BE2C (cell line): ENCODE measurements at regions not wholly inside any gene's neighbourhood (a gene's known extent, or its start where the extent isn't known, plus 50 kb on each side); places are given as distances from the start of the nearest gene placed in this dataset.
"Not testable (repeated sequence)": the region's sequence is repeated elsewhere in the genome, so short reads cannot be mapped to it uniquely, and the experiment has no call there.

Source experiments
- DNase-seq: peaks from one replicate; pipeline ENCODE4 v3.0.0-alpha.2; 2020
- H3K27me3 ChIP-seq: fragments of 250-450 bp; sonication (Bioruptor Pico); 2 replicates; pipeline ENCODE4 v1.5.1; 2020; ENCODE audit warnings: mild to moderate bottlenecking
- H3K36me3 ChIP-seq: fragments of 250-450 bp; sonication (Bioruptor Pico); 2 replicates; pipeline ENCODE4 v1.5.1; 2020; ENCODE audit warnings: mild to moderate bottlenecking
- H3K4me1 ChIP-seq: fragments of 250-450 bp; sonication (Bioruptor Pico); 2 replicates; pipeline ENCODE4 v1.5.1; 2020
- H3K4me3 ChIP-seq: 2 replicates; pipeline ENCODE4 v1.5.1; 2011; ENCODE audit warnings: low read depth, low read length
- H3K9me3 ChIP-seq: fragments of 250-450 bp; sonication (Bioruptor Pico); 2 replicates; pipeline ENCODE4 v1.5.1; 2020
- CTCF ChIP-seq: IDR thresholded peaks from 2 replicates; pipeline ENCODE4 v1.5.1; 2012; ENCODE audit warnings: mild to moderate bottlenecking, low read depth, low read length

DNA sequence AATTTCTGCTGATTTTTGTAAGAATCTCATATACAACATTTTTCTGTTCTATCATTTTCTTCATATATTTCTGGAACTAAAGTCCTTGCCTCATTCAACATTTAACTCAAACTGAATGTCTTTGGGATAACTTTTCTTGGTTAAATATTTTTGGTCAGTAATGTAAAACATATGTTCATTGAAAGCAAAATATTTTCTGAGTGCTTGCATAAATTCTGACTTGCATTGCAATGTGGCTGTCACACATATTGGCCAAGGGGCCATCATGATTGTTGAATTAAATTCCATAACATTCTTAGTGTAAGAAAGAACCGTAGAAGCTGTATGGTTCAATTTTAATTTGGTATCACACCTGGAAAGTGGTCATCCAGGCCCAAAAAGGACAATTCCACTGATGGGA lies 369.4 kb downstream of the GALC start:
- TF ChIP-seq CTCF, result no peak
- Histone ChIP-seq H3K36me3 (no peaks in the 10 kb centered on the region), H3K4me3 (no peak overlapping the region), H3K27me3 (no peaks in the 10 kb centered on the region), H3K4me1 (no peaks in the 10 kb centered on the region), H3K9me3 (no peaks in the 10 kb centered on the region)
- DNase-seq, result no peak

GRCh38 chr14:87617079-87617478 lies 375.9 kb downstream of the GALC start:
- DNase-seq, result no peak
- TF ChIP-seq CTCF, result no peak
- no peaks in the 10 kb centered on the region for H3K36me3 ChIP-seq
- no peaks in the 10 kb centered on the region for H3K27me3 ChIP-seq
- no peaks in the 10 kb centered on the region for H3K4me1 ChIP-seq
- H3K9me3 ChIP-seq, result no peaks in the 10 kb centered on the region
- H3K4me3 ChIP-seq, result no peak overlapping the region

- no peaks in the 10 kb centered on the region for H3K9me3 ChIP-seq
- TF ChIP-seq CTCF, result peak; percentile 80
- no peaks in the 10 kb centered on the region for H3K4me1 ChIP-seq
- no peaks in the 10 kb centered on the region for H3K36me3 ChIP-seq
- H3K4me3 ChIP-seq, result no peak overlapping the region
- peak; percentile 57 for DNase-seq
- H3K27me3 ChIP-seq, result no peaks in the 10 kb centered on the region
Observed at GRCh38 chr14:87615822-87616679, 376.9 kb downstream of the GALC start.

DNA sequence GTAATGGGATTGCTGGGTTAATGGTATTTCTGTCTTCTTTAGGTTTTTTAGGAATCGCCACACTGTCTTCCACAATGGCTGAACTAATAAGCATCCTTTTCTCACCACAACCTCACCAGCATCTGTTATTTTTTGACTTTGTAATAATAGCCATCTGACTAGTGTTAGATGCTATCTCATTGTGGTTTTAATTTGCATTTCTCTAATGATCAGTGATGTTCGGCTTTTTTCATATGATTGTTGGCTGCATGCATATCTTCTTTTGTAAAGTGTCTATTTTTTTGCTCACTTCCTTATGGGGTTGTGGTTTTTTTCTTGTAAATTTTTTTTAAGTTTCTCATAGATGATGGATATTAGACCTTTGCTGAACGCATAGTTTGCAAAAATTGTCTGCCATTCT lies 377.9 kb downstream of the GALC start:
- DNase-seq, result no peak
- Histone ChIP-seq H3K9me3 (no peaks in the 10 kb centered on the region), H3K4me3 (no peak overlapping the region), H3K36me3 (no peaks in the 10 kb centered on the region), H3K4me1 (no peaks in the 10 kb centered on the region), H3K27me3 (no peaks in the 10 kb centered on the region)
- no peak for TF ChIP-seq CTCF

DNA sequence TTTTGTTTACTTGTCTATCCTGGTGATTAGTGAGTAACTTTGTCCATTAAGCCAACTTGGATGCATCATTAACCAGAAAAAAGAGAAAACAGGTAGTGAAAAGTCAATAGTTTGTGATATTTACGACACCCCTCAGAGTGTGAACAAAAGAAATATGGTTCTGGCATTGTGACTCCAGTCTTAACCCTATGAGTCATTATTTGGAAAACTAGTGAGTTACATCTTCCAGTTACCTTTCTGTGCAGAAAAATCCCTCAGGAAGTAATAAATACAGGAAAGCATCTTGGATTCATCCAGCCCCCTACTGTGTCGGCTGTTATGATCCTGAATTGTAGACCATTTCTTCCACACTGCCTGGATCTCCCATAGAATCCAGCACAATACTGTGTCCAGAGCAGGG lies 379.1 kb downstream of the GALC start:
- H3K27me3 ChIP-seq, result no peaks in the 10 kb centered on the region
- H3K4me3 ChIP-seq, result no peak overlapping the region
- no peak for DNase-seq
- H3K36me3 ChIP-seq, result no peaks in the 10 kb centered on the region
- H3K4me1 ChIP-seq, result no peaks in the 10 kb centered on the region
- H3K9me3 ChIP-seq, result no peaks in the 10 kb centered on the region
- no peak for TF ChIP-seq CTCF

- not testable (repeated sequence) for H3K4me1 ChIP-seq, H3K9me3 ChIP-seq, H3K36me3 ChIP-seq, H3K4me3 ChIP-seq, DNase-seq, H3K27me3 ChIP-seq
Observed at GRCh38 chr14:87607056-87607455, 385.9 kb downstream of the GALC start.
